AG08396 (cell line): ENCODE measurements at regions not wholly inside any gene's neighbourhood (a gene's known extent, or its start where the extent isn't known, plus 50 kb on each side); places are given as distances from the start of the nearest gene placed in this dataset.
"Not testable (repeated sequence)": the region's sequence is repeated elsewhere in the genome, so short reads cannot be mapped to it uniquely, and the experiment has no call there.

Source experiments
- DNase-seq: peaks from one replicate; pipeline ENCODE4 v3.0.0; 2012; ENCODE audit warnings: low spot score, mixed read lengths

- no peak for DNase-seq
Observed at GRCh38 chr4:116544946-116545345, 540.4 kb downstream of the TRAM1L1 start.

- no peak for DNase-seq
Observed at GRCh38 chr4:116539744-116540143, 545.6 kb downstream of the TRAM1L1 start.

GRCh38 chr4:116537828-116538227 is 547.5 kb downstream of the TRAM1L1 start:
- DNase-seq, result no peak

GRCh38 chr4:116536024-116536423 is 549.4 kb downstream of the TRAM1L1 start:
- DNase-seq, result not testable (repeated sequence)

- no peak for DNase-seq
Observed at GRCh38 chr4:116531870-116532269, 553.5 kb downstream of the TRAM1L1 start.

- no peak for DNase-seq
Observed at GRCh38 chr4:116531026-116531425, 554.4 kb downstream of the TRAM1L1 start.

- DNase-seq, result no peak
Observed at GRCh38 chr4:116530048-116530447, 555.3 kb downstream of the TRAM1L1 start.

- no peak for DNase-seq
Observed at GRCh38 chr4:116529129-116529528, 556.2 kb downstream of the TRAM1L1 start.

GRCh38 chr4:116522922-116523321 is 562.5 kb downstream of the TRAM1L1 start:
- no peak for DNase-seq

- no peak for DNase-seq
Observed at GRCh38 chr4:116520886-116521285, 564.5 kb downstream of the TRAM1L1 start.

GRCh38 chr4:116516711-116517110 is 568.7 kb downstream of the TRAM1L1 start:
- no peak for DNase-seq

GRCh38 chr4:116515959-116516358 is 569.4 kb downstream of the TRAM1L1 start:
- DNase-seq, result no peak

- no peak for DNase-seq
Observed at GRCh38 chr4:116512552-116512951, 572.8 kb downstream of the TRAM1L1 start.

- no peak for DNase-seq
Observed at GRCh38 chr4:116501954-116502353, 583.4 kb downstream of the TRAM1L1 start.

GRCh38 chr4:116500225-116500624 is 585.2 kb downstream of the TRAM1L1 start:
- DNase-seq, result no peak

GRCh38 chr4:116489739-116490138 is 595.6 kb downstream of the TRAM1L1 start:
- no peak for DNase-seq

GRCh38 chr4:116486401-116486800 is 599.0 kb downstream of the TRAM1L1 start:
- no peak for DNase-seq

GRCh38 chr4:116480546-116480945 is 604.8 kb downstream of the TRAM1L1 start:
- DNase-seq, result no peak

GRCh38 chr4:116478343-116478742 is 607.0 kb downstream of the TRAM1L1 start:
- DNase-seq, result no peak

- DNase-seq, result no peak
Observed at GRCh38 chr4:116469582-116469981, 615.8 kb downstream of the TRAM1L1 start.

- DNase-seq, result no peak
Observed at GRCh38 chr4:116453127-116453526, 632.2 kb downstream of the TRAM1L1 start.

- DNase-seq, result no peak
Observed at GRCh38 chr4:116449764-116450163, 635.6 kb downstream of the TRAM1L1 start.

GRCh38 chr4:116444117-116444516 is 641.3 kb downstream of the TRAM1L1 start:
- DNase-seq, result no peak

- no peak for DNase-seq
Observed at GRCh38 chr4:116438981-116439729, 646.2 kb downstream of the TRAM1L1 start.
